ENCODE measurements at regions not wholly inside any gene's neighbourhood (a gene's known extent, or its start where the extent isn't known, plus 50 kb on each side); places are given as distances from the start of the nearest gene placed in this dataset.

DNA sequence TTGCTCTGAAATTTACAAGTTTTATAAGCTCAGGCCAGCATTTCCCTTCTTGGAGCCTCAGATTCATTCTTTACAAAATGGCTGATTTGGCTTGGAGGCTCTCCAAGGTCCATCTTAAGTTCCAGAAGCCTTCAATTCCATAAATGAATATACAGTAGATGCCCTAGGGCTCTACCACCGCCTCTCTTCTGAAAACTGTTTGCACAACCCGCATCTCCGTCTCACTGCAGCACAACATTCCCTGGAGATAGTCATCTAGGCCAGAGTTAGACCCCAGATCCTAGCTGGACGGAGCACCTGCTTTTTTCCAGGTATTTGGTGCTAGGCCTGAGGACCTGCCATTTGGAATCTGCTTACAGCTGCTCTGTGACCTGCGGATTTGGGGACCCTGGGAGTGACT is 50.5 kb upstream of the NRP1 start:
- Histone ChIP-seq H2BK12ac (ENCODE audit: insufficient read length, low read depth, low read length) (no peak overlapping the region), H3K27me3 (ENCODE audit: insufficient read depth, low read length) (no peaks in the 10 kb centered on the region), H3K9ac (ENCODE audit: extremely low read depth, insufficient read length, low read length) (no peak overlapping the region), H3K4me1 (ENCODE audit: insufficient read depth, low read length) (peaks cover 6% of the 10 kb centered on the region; the same call in 1 of the 2 replicates), H4K91ac (ENCODE audit: insufficient read length, low read depth, low read length) (no peak overlapping the region), H3T11ph (ENCODE audit: low read length) (no peak overlapping the region), H2BK5ac (ENCODE audit: insufficient read length, low read length) (no peak overlapping the region), H3K79me1 (ENCODE audit: insufficient read depth, low read depth, low read length, poor library complexity, severe bottlenecking) (no peaks in the 10 kb centered on the region), H2BK20ac (ENCODE audit: low read depth, low read length, poor library complexity, severe bottlenecking) (no peak overlapping the region), H3K56ac (ENCODE audit: insufficient read length, low read depth, low read length) (no peak overlapping the region), H3K9me3 (ENCODE audit: control insufficient read depth, low read depth, low read length) (no peaks in the 10 kb centered on the region), H3K18ac (ENCODE audit: insufficient read length, low read depth, low read length) (no peak overlapping the region), H2AFZ (ENCODE audit: low read length) (no peak overlapping the region), H3K4me2 (ENCODE audit: insufficient read depth, insufficient read length, low read length) (no peak overlapping the region), H3K27ac (ENCODE audit: insufficient read length, low read depth, low read length) (no peak overlapping the region), H4K5ac (ENCODE audit: insufficient read length, low read depth, low read length) (no peak overlapping the region), H2AK5ac (ENCODE audit: insufficient read length, low read length) (no peak overlapping the region), H2BK120ac (ENCODE audit: low read depth, low read length, poor library complexity, severe bottlenecking) (no peak overlapping the region), H3K23ac (ENCODE audit: insufficient read length, low read depth, low read length) (no peak overlapping the region), H2BK15ac (ENCODE audit: low read depth, low read length) (no peak overlapping the region), H3K4ac (ENCODE audit: low read depth, low read length) (no peak overlapping the region), H4K20me1 (ENCODE audit: control insufficient read depth, insufficient read depth, insufficient read length) (no peaks in the 10 kb centered on the region), H3K23me2 (ENCODE audit: insufficient read length, low read depth, low read length, poor library complexity, severe bottlenecking) (no peaks in the 10 kb centered on the region), H3K14ac (ENCODE audit: insufficient read depth, low read length) (no peak overlapping the region), H3K79me2 (ENCODE audit: insufficient read depth, low read length) (no peaks in the 10 kb centered on the region), H4K8ac (replicated peaks; ENCODE audit: insufficient read length, low read depth, low read length) (no peak overlapping the region)
- H3K4me3 Mint-ChIP-seq: no peak overlapping the region
- no peak for DNase-seq
- H3K9me3 Mint-ChIP-seq: no peaks in the 10 kb centered on the region
- no CpG with 5 or more reads among the region's 5 CpGs for WGBS (ENCODE audit: extremely low coverage, insufficient read length, low lambda C conversion rate)
- H3K36me3 Mint-ChIP-seq (ENCODE audit: insufficient read depth in 1 of 3, low read depth in 3 of 3): no peaks in the 10 kb centered on the region; a peak in 1 of 7 replicates
- no peaks in the 10 kb centered on the region for H3K27me3 Mint-ChIP-seq (ENCODE audit: low read depth)
- H3K27ac Mint-ChIP-seq: no peak overlapping the region
- TF ChIP-seq, protein P1, sequence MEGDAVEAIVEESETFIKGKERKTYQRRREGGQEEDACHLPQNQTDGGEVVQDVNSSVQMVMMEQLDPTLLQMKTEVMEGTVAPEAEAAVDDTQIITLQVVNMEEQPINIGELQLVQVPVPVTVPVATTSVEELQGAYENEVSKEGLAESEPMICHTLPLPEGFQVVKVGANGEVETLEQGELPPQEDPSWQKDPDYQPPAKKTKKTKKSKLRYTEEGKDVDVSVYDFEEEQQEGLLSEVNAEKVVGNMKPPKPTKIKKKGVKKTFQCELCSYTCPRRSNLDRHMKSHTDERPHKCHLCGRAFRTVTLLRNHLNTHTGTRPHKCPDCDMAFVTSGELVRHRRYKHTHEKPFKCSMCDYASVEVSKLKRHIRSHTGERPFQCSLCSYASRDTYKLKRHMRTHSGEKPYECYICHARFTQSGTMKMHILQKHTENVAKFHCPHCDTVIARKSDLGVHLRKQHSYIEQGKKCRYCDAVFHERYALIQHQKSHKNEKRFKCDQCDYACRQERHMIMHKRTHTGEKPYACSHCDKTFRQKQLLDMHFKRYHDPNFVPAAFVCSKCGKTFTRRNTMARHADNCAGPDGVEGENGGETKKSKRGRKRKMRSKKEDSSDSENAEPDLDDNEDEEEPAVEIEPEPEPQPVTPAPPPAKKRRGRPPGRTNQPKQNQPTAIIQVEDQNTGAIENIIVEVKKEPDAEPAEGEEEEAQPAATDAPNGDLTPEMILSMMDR (conservative IDR thresholded peaks at IDR 0.05): no peak
- peaks cover 16 to 17% of the 10 kb centered on the region in 2 experiments for H3K4me1 Mint-ChIP-seq

Measured in H9 (cell line).